PFSK-1 (cell line): ENCODE measurements at regions not wholly inside any gene's neighbourhood (a gene's known extent, or its start where the extent isn't known, plus 50 kb on each side); places are given as distances from the start of the nearest gene placed in this dataset.

Experiments
- TAF1 ChIP-seq: IDR thresholded peaks from 2 replicates; pipeline ENCODE4 v1.6.1; 2012; ENCODE audit warnings: low read length, control low read depth, borderline replicate concordance; ENCODE audit not compliant: insufficient read depth
- TF ChIP-seq, protein P1 (sequence below), 2 experiments: IDR thresholded peaks; 2 replicates each; pipeline versions ENCODE4 v1.6.1 to v1.8.0; 2011 to 2012; ENCODE audit warnings: low read depth in 2 of 2, low read length in 2 of 2, control low read depth in 1 of 2, inconsistent platforms in 1 of 2, mild to moderate bottlenecking in 1 of 2, moderate library complexity in 1 of 2; ENCODE audit not compliant: insufficient read depth in 1 of 2

DNA sequence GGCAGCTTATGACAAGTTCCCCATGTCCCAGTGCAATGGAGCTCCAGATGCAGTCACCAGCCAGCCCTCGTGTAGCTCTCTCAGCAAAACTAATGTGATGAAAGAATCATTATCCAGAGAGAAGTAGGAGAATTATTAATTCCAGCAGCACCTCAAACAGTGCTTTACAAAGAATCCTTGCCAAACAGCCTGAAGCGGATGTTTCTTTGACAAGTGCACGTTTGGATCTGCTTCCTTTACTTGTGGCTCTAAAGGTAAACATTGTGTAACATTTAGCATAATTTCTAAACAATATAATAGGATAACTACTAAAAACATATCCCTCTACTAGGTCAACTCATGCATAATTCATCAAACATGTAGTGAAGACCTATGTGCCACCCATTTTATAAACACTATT, 197.0 kb downstream of the FAM181B start:
- no peak for TF ChIP-seq TAF1
- TF ChIP-seq, protein P1, sequence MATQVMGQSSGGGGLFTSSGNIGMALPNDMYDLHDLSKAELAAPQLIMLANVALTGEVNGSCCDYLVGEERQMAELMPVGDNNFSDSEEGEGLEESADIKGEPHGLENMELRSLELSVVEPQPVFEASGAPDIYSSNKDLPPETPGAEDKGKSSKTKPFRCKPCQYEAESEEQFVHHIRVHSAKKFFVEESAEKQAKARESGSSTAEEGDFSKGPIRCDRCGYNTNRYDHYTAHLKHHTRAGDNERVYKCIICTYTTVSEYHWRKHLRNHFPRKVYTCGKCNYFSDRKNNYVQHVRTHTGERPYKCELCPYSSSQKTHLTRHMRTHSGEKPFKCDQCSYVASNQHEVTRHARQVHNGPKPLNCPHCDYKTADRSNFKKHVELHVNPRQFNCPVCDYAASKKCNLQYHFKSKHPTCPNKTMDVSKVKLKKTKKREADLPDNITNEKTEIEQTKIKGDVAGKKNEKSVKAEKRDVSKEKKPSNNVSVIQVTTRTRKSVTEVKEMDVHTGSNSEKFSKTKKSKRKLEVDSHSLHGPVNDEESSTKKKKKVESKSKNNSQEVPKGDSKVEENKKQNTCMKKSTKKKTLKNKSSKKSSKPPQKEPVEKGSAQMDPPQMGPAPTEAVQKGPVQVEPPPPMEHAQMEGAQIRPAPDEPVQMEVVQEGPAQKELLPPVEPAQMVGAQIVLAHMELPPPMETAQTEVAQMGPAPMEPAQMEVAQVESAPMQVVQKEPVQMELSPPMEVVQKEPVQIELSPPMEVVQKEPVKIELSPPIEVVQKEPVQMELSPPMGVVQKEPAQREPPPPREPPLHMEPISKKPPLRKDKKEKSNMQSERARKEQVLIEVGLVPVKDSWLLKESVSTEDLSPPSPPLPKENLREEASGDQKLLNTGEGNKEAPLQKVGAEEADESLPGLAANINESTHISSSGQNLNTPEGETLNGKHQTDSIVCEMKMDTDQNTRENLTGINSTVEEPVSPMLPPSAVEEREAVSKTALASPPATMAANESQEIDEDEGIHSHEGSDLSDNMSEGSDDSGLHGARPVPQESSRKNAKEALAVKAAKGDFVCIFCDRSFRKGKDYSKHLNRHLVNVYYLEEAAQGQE (IDR thresholded peaks at IDR 0.05; ENCODE audit: insufficient read depth in 1 of 2, low read depth in 2 of 2, low read length in 2 of 2) = no peak
